ENCODE measurements at regions not wholly inside any gene's neighbourhood (a gene's known extent, or its start where the extent isn't known, plus 50 kb on each side); places are given as distances from the start of the nearest gene placed in this dataset.

GRCh38 chr13:65093357-65093756 lies 2136.8 kb downstream of the PCDH9 start:
- H3K4me1 ChIP-seq (ENCODE audit: control insufficient read depth, insufficient read depth, low read length) = no peaks in the 10 kb centered on the region
- no peak overlapping the region for H4K91ac ChIP-seq (ENCODE audit: insufficient read depth, low read depth, low read length)
- H2BK120ac ChIP-seq (ENCODE audit: low read depth, low read length) = no peak overlapping the region
- in situ Hi-C loops (cut with MboI; ENCODE audit: low sequenced_read_pairs) = no loop called here
- no peak for DNase-seq
- H2BK15ac ChIP-seq (ENCODE audit: low read depth, low read length) = no peak overlapping the region
- H3K14ac ChIP-seq (replicated peaks; ENCODE audit: low read depth, low read length) = no peak overlapping the region
- no peaks in the 10 kb centered on the region for H3K9me1 ChIP-seq (ENCODE audit: insufficient read depth, low read length)
- no peak overlapping the region for H4K8ac ChIP-seq (ENCODE audit: low read depth in 2 of 2, low read length in 2 of 2)
- H2AK5ac ChIP-seq (ENCODE audit: low read depth, low read length) = no peak overlapping the region
- no peak for ATAC-seq (ENCODE audit: low read depth)
- H3K56ac ChIP-seq (ENCODE audit: extremely low read depth, insufficient read depth, low read length) = no peak overlapping the region
- TF ChIP-seq SMC3 (IDR thresholded peaks at IDR 0.05; ENCODE audit: low read depth, low read length) (no peak), RCOR1 (IDR thresholded peaks at IDR 0.05; ENCODE audit: insufficient replicate concordance, low read length) (no peak), MAFK (IDR thresholded peaks at IDR 0.05; ENCODE audit: low read depth, low read length) (no peak), RFX5 (IDR thresholded peaks at IDR 0.05; ENCODE audit: low read depth, low read length) (no peak), BHLHE40 (IDR thresholded peaks at IDR 0.05; ENCODE audit: low read depth, low read length) (no peak), RAD21 (IDR thresholded peaks at IDR 0.05; ENCODE audit: low read length) (no peak), CHD1 (IDR thresholded peaks at IDR 0.05; ENCODE audit: low read depth, low read length) (no peak), FOS (IDR thresholded peaks at IDR 0.05; ENCODE audit: low read depth, low read length) (no peak)
- TF ChIP-seq, protein P1, sequence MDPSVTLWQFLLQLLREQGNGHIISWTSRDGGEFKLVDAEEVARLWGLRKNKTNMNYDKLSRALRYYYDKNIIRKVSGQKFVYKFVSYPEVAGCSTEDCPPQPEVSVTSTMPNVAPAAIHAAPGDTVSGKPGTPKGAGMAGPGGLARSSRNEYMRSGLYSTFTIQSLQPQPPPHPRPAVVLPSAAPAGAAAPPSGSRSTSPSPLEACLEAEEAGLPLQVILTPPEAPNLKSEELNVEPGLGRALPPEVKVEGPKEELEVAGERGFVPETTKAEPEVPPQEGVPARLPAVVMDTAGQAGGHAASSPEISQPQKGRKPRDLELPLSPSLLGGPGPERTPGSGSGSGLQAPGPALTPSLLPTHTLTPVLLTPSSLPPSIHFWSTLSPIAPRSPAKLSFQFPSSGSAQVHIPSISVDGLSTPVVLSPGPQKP (IDR thresholded peaks at IDR 0.05; ENCODE audit: borderline replicate concordance, low read depth, low read length) = no peak
- CTCF ChIA-PET = no interaction called here
- no peak overlapping the region for H2AK9ac ChIP-seq (replicated peaks; ENCODE audit: low read depth, low read length, poor library complexity)
- no peak overlapping the region for H3K9ac ChIP-seq (ENCODE audit: low read depth, low read length)
- H3K27ac ChIP-seq (ENCODE audit: insufficient read depth, low read length) = no peak overlapping the region
- no peaks in the 10 kb centered on the region for H4K20me1 ChIP-seq (ENCODE audit: insufficient read depth, low read length)
- no peak overlapping the region for H3K4me2 ChIP-seq (ENCODE audit: low read depth, low read length)
- H2BK5ac ChIP-seq (ENCODE audit: low read depth, low read length, poor library complexity, severe bottlenecking) = no peak overlapping the region
- no peak overlapping the region for H4K5ac ChIP-seq (ENCODE audit: low read depth, low read length)
- intact Hi-C loops (cut with micrococcal nuclease) = no loop called here
- no peak overlapping the region for H3K23ac ChIP-seq (ENCODE audit: low read depth, low read length)
- H2AFZ ChIP-seq (replicated peaks; ENCODE audit: low read length, poor library complexity) = no peak overlapping the region
- H3K79me1 ChIP-seq (ENCODE audit: low read depth in 1 of 2, low read length in 2 of 2) = no peaks in the 10 kb centered on the region
- no peaks in the 10 kb centered on the region for H3K36me3 ChIP-seq (ENCODE audit: control insufficient read depth, insufficient read depth, low read length)
- no TSS peak for BruUV-seq (replicated peaks)
- POLR2A ChIA-PET (ENCODE audit: unreplicated experiment) = no interaction called here
- no peak overlapping the region for H3K4ac ChIP-seq (ENCODE audit: low read depth, low read length)
- H3K4me3 ChIP-seq (ENCODE audit: insufficient read depth, low read depth, low read length) = no peak overlapping the region
- no peak overlapping the region for H2BK20ac ChIP-seq (ENCODE audit: low read depth, low read length)
- WGBS, 2 experiments (ENCODE audit: extremely low coverage in 2 of 2, insufficient read length in 1 of 2) = no CpG with 5 or more reads among the region's 3 CpGs
- H3K27me3 ChIP-seq (ENCODE audit: control insufficient read depth, insufficient read depth, low read length) = no peaks in the 10 kb centered on the region
- H3K9me3 ChIP-seq (ENCODE audit: control insufficient read depth, insufficient read depth, low read length) = no peaks in the 10 kb centered on the region
- no peak overlapping the region for H3K18ac ChIP-seq (ENCODE audit: low read depth, low read length)
- dilution Hi-C loops (cut with HindIII; ENCODE audit: low sequenced_read_pairs, unreplicated experiment) = no loop called here
